AG04449 (cell line): ENCODE measurements at regions not wholly inside any gene's neighbourhood (a gene's known extent, or its start where the extent isn't known, plus 50 kb on each side); places are given as distances from the start of the nearest gene placed in this dataset.
"Not testable (repeated sequence)": the region's sequence is repeated elsewhere in the genome, so short reads cannot be mapped to it uniquely, and the experiment has no call there.

Source experiments
- CTCF ChIA-PET: fragments of 350-600 bp; formaldehyde crosslinking; extraction: SDS; loops from one replicate; lab custom pipeline; 2021; ENCODE audit warnings: antibody characterized with exemption; lab: Yijun Ruan, JAX
- POLR2A ChIA-PET: fragments of 400-600, 350-600 bp; formaldehyde crosslinking; extraction: SDS; loops from one replicate; lab custom pipeline; 2020; ENCODE audit warnings: antibody characterized with exemption, inconsistent platforms; lab: Yijun Ruan, JAX
- DNase-seq: peaks from one replicate; pipeline ENCODE4 v3.0.0-alpha.2; 2010; ENCODE audit warnings: low read depth, low spot score
- H3K4me3 ChIP-seq: 2 replicates; pipeline ENCODE4 v1.5.1; 2011; ENCODE audit warnings: low read depth, mild to moderate bottlenecking, control low read depth, low read length
- TF ChIP-seq, protein P1 (sequence below): IDR thresholded peaks from one replicate; pipeline ENCODE4 v1.5.1; 2011; ENCODE audit warnings: mild to moderate bottlenecking, moderate library complexity, low read length, control low read depth, inconsistent platforms; ENCODE audit not compliant: insufficient read depth; ENCODE audit errors: missing control alignments

DNA sequence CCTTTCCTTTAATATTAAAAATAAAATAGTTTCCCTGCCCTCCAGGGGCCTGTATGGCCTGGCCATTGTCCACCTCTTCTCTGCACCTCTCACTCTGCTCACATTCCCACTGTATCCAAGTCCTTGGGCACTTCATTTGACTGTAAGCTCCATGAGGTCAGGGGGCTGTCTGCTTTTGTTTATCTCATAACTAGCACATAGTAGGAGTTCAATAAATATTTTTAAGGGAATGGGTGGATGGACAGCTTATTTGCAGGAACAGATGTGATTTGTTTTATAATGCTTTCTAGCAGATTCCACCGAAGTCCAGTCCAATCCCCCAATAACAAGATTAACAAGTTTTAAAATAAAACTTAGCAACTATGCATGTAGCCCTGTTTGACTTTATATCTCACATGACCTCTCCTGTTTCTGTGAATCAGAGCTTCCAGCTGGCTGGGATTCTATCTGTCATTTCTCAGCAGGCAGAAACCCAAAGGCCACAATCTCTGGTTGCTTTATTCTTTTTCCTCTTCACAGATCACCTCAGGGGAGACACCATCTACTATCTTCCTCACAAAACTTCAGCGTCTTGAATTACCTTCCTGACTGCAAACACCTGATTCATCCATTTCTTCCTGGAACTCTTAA is 123.0 kb upstream of the NR2F2 start:
- H3K4me3 ChIP-seq = no peak overlapping the region
- ChIA-PET POLR2A (no interaction called here), CTCF (interaction anchor here (0.9 kb wide), 1 partner anchor 11 kb away, joined by 3 read pairs; no protein-coding TSS in a partner anchor)
- TF ChIP-seq, protein P1, sequence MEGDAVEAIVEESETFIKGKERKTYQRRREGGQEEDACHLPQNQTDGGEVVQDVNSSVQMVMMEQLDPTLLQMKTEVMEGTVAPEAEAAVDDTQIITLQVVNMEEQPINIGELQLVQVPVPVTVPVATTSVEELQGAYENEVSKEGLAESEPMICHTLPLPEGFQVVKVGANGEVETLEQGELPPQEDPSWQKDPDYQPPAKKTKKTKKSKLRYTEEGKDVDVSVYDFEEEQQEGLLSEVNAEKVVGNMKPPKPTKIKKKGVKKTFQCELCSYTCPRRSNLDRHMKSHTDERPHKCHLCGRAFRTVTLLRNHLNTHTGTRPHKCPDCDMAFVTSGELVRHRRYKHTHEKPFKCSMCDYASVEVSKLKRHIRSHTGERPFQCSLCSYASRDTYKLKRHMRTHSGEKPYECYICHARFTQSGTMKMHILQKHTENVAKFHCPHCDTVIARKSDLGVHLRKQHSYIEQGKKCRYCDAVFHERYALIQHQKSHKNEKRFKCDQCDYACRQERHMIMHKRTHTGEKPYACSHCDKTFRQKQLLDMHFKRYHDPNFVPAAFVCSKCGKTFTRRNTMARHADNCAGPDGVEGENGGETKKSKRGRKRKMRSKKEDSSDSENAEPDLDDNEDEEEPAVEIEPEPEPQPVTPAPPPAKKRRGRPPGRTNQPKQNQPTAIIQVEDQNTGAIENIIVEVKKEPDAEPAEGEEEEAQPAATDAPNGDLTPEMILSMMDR = no peak
- no peak for DNase-seq

DNA sequence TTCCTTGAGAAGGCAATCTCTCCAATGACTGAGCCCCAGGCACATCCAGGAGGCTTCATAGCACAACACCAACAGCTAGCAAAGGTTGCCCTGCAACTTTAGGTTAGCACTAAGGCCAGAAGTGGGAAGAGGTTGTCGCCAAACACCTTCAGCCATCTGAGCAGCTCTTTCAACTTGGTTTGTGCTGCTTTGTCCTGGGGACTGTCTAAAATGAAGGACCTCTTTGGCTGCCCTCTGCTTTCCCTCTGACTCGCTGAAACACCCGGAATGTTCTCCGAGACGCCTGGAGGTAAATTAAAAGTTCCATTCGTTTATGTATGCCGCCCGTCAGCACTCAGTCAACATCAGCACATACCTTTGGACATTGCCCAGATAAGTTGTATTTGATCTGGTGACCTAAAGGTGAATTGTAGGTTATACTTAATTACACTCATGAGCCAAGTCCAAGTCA is 121.2 kb upstream of the NR2F2 start:
- no peak for DNase-seq
- ChIA-PET POLR2A (no interaction called here), CTCF (no interaction called here)
- TF ChIP-seq, protein P1 = no peak
- H3K4me3 ChIP-seq = no peak overlapping the region

DNA sequence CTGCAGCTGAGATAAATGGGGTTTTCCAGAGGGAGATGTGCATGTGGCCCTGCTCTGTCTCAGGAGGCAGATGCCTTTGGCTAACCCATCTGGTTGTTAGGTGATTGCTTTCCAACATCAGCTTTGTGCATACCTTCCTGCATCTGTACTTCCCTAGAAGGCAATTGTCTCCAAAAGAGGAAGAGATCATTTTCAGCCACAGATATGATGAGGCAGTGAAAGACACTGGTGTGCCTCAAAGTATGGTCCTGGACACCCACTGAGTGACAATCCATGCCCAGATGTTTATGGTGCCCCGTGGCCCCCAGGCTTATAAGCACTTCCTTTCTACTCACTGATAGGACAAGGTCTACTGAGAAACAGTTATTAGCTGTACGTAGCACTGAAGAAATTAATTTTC is 117.5 kb upstream of the NR2F2 start:
- TF ChIP-seq, protein P1 = no peak
- ChIA-PET CTCF (interaction anchor here (1.2 kb wide), 1 partner anchor 11 kb away, joined by 3 read pairs; no protein-coding TSS in a partner anchor), POLR2A (no interaction called here)
- DNase-seq = no peak
- H3K4me3 ChIP-seq = no peak overlapping the region

DNA sequence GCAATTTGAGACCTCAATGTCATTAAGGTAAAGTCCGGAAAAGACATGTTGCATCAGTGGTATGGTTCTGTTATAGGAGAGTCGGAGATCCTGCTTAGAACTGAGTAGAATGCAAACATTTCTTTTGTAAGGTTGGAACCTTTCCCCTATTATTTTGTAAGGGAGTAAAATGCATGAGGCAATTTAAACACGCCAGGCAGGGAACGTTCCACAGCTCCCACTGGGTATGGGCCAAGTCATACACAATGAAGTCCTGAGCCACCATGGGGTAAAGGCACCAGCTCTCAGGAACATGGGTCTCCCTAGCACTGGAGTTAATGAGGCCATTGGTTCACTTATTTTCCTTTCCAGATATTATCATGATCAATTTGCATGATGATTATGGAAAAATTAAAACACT is 116.6 kb upstream of the NR2F2 start:
- ChIA-PET CTCF (no interaction called here), POLR2A (no interaction called here)
- TF ChIP-seq, protein P1 = no peak
- no peak overlapping the region for H3K4me3 ChIP-seq
- DNase-seq = no peak

DNA sequence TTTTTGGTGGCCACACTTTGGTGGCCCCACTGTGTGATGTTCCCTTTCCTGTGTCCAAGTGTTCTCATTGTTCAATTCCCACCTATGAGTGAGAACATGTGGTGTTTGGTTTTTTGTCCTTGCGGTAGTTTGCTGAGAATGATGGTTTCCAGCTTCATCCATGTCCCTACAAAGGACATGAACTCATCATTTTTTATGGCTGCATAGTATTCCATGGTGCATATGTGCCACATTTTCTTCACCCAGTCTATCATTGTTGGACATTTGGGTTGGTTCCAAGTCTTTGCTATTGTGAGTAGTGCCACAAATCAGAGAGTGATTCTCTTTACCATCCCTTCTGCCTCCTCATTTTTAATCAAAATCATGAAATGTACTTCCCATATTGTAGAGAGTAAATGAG is 114.0 kb upstream of the NR2F2 start:
- POLR2A ChIA-PET, H3K4me3 ChIP-seq, DNase-seq, CTCF ChIA-PET: not testable (repeated sequence)

DNA sequence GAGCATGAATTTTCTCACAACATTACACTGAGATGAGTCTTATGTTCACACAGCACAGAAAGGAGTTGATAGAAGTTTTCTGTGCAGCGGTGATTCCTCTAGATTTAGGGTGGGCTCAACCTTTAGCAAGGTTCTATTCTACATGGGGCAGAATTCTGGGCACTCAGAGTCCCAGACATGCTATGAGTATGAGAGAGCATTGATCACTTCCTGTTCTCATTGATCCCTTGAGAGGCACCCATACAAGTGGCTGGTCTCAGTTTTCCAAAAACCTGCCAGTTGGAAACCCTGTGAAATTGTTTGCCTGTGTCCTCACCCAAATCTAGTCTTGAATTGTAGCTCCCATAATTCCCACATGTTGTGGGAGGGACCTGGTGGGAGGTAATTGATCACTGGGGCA is 112.5 kb upstream of the NR2F2 start:
- H3K4me3 ChIP-seq = no peak overlapping the region
- ChIA-PET POLR2A (no interaction called here), CTCF (no interaction called here)
- TF ChIP-seq, protein P1 = no peak
- no peak for DNase-seq
